MM.1S (cell line): ENCODE measurements at regions not wholly inside any gene's neighbourhood (a gene's known extent, or its start where the extent isn't known, plus 50 kb on each side); places are given as distances from the start of the nearest gene placed in this dataset.

ENCODE experiments used
- DNase-seq: peaks from one replicate; pipeline ENCODE4 v3.0.0-alpha.2; 2015
- H2AFZ ChIP-seq: fragments of 300-600 bp; sonication (generic); 2 replicates; pipeline ENCODE4 v1.6.0; 2016; ENCODE audit warnings: antibody characterized with exemption, low read length
- H3F3A ChIP-seq: fragments of 300-600 bp; sonication (generic); 2 replicates; pipeline ENCODE4 v1.6.1; 2016; ENCODE audit warnings: mild to moderate bottlenecking, antibody characterized with exemption, low read length, moderate library complexity, mixed read lengths; ENCODE audit not compliant: insufficient read depth
- H3K27ac ChIP-seq: fragments of 300-600 bp; sonication (generic); 2 replicates; pipeline ENCODE4 v1.5.1; 2016; ENCODE audit warnings: mild to moderate bottlenecking, low read length
- H3K27me3 ChIP-seq: fragments of 300-600 bp; sonication (generic); replicated peaks from 2 replicates; pipeline ENCODE4 v1.6.0; 2016; ENCODE audit warnings: low read length; ENCODE audit not compliant: insufficient read depth
- H3K36me3 ChIP-seq: fragments of 300-600 bp; sonication (generic); replicated peaks from 2 replicates; pipeline ENCODE4 v1.6.1; 2016; ENCODE audit warnings: mild to moderate bottlenecking, low read length, mixed read lengths; ENCODE audit not compliant: insufficient read depth
- H3K4me1 ChIP-seq: fragments of 300-600 bp; sonication (generic); 2 replicates; pipeline ENCODE4 v1.6.1; 2016; ENCODE audit warnings: low read length, mixed read lengths
- H3K4me2 ChIP-seq: fragments of 300-600 bp; sonication (generic); 2 replicates; pipeline ENCODE4 v1.6.0; 2016; ENCODE audit warnings: low read depth, low read length
- H3K4me3 ChIP-seq: fragments of 300-600 bp; sonication (generic); 2 replicates; pipeline ENCODE4 v1.5.1; 2016; ENCODE audit warnings: low read length, mixed read lengths
- H3K79me2 ChIP-seq: fragments of 300-600 bp; sonication (generic); 2 replicates; pipeline ENCODE4 v1.6.1; 2016; ENCODE audit warnings: mixed run types, low read length, mixed read lengths
- H3K9ac ChIP-seq: fragments of 300-600 bp; sonication (generic); 2 replicates; pipeline ENCODE4 v1.6.1; 2016; ENCODE audit warnings: low read length, mixed read lengths
- H3K9me2 ChIP-seq: fragments of 300-600 bp; sonication (generic); replicated peaks from 2 replicates; pipeline ENCODE4 v1.6.1; 2016; ENCODE audit warnings: mild to moderate bottlenecking, low read length, mixed read lengths; ENCODE audit not compliant: insufficient read depth
- H3K9me3 ChIP-seq: fragments of 300-600 bp; sonication (generic); replicated peaks from 2 replicates; pipeline ENCODE4 v1.6.1; 2016; ENCODE audit warnings: mild to moderate bottlenecking, low read length, mixed read lengths; ENCODE audit not compliant: insufficient read depth
- H4K20me1 ChIP-seq: fragments of 300-600 bp; sonication (generic); 2 replicates; pipeline ENCODE4 v1.6.1; 2016; ENCODE audit warnings: mild to moderate bottlenecking, low read length, moderate library complexity, mixed read lengths; ENCODE audit not compliant: insufficient read depth
- CTCF ChIP-seq: fragments of 300-600 bp; sonication (generic); IDR thresholded peaks from 2 replicates; pipeline ENCODE4 v1.5.1; 2016; ENCODE audit warnings: antibody characterized with exemption, low read length, mixed read lengths
- EZH2 ChIP-seq: fragments of 300-600 bp; sonication (generic); optimal IDR thresholded peaks from 2 replicates; pipeline ENCODE3; 2017; ENCODE audit warnings: low read depth, mild to moderate bottlenecking, antibody characterized with exemption, low read length, mixed read lengths
- EZH2phosphoT487 ChIP-seq: fragments of 300-600 bp; sonication (generic); IDR thresholded peaks from 2 replicates; pipeline ENCODE4 v1.6.1; 2018; ENCODE audit warnings: antibody characterized with exemption, low read length

GRCh38 chr7:49137978-49138377 lies 213.6 kb downstream of the CDC14C start:
- H3K79me2 ChIP-seq = no peaks in the 10 kb centered on the region
- H2AFZ ChIP-seq = no peak overlapping the region
- H3K9ac ChIP-seq = no peak overlapping the region
- H3K4me3 ChIP-seq = no peak overlapping the region
- no peak overlapping the region for H3K27ac ChIP-seq
- H3K9me3 ChIP-seq = no peaks in the 10 kb centered on the region
- no peaks in the 10 kb centered on the region for H3K36me3 ChIP-seq
- no peaks in the 10 kb centered on the region for H3F3A ChIP-seq
- H3K27me3 ChIP-seq = no peaks in the 10 kb centered on the region
- H3K4me2 ChIP-seq = no peak overlapping the region
- no peak for TF ChIP-seq CTCF
- no peak for TF ChIP-seq EZH2phosphoT487
- no peak for TF ChIP-seq EZH2
- no peak for DNase-seq
- no peaks in the 10 kb centered on the region for H4K20me1 ChIP-seq
- H3K9me2 ChIP-seq = no peaks in the 10 kb centered on the region
- no peaks in the 10 kb centered on the region for H3K4me1 ChIP-seq

- no peaks in the 10 kb centered on the region for H3K27me3 ChIP-seq
- H2AFZ ChIP-seq = no peak overlapping the region
- TF ChIP-seq EZH2phosphoT487 (no peak), CTCF (no peak), EZH2 (no peak)
- H3K9me2 ChIP-seq = no peaks in the 10 kb centered on the region
- H3K9ac ChIP-seq = no peak overlapping the region
- H3K79me2 ChIP-seq = no peaks in the 10 kb centered on the region
- H3K27ac ChIP-seq = no peak overlapping the region
- no peaks in the 10 kb centered on the region for H3F3A ChIP-seq
- no peak for DNase-seq
- no peak overlapping the region for H3K4me3 ChIP-seq
- no peak overlapping the region for H3K4me2 ChIP-seq
- H3K9me3 ChIP-seq = no peaks in the 10 kb centered on the region
- H4K20me1 ChIP-seq = no peaks in the 10 kb centered on the region
- H3K4me1 ChIP-seq = no peaks in the 10 kb centered on the region
- H3K36me3 ChIP-seq = no peaks in the 10 kb centered on the region
Observed at GRCh38 chr7:49150486-49150885, 226.1 kb downstream of the CDC14C start.

GRCh38 chr7:49151146-49151545 lies 226.8 kb downstream of the CDC14C start:
- Histone ChIP-seq H3K27me3 (no peaks in the 10 kb centered on the region), H3K4me3 (no peak overlapping the region), H3F3A (no peaks in the 10 kb centered on the region), H3K4me1 (no peaks in the 10 kb centered on the region), H4K20me1 (no peaks in the 10 kb centered on the region), H3K36me3 (no peaks in the 10 kb centered on the region), H2AFZ (no peak overlapping the region), H3K9me3 (no peaks in the 10 kb centered on the region), H3K9me2 (no peaks in the 10 kb centered on the region), H3K9ac (no peak overlapping the region), H3K27ac (no peak overlapping the region), H3K4me2 (no peak overlapping the region), H3K79me2 (no peaks in the 10 kb centered on the region)
- DNase-seq = no peak
- no peak for TF ChIP-seq EZH2
- no peak for TF ChIP-seq EZH2phosphoT487
- TF ChIP-seq CTCF = no peak

- no peak overlapping the region for H2AFZ ChIP-seq
- H3K9ac ChIP-seq = no peak overlapping the region
- no peaks in the 10 kb centered on the region for H3F3A ChIP-seq
- no peak for TF ChIP-seq EZH2
- no peak for TF ChIP-seq EZH2phosphoT487
- no peak for TF ChIP-seq CTCF
- H3K27me3 ChIP-seq = no peaks in the 10 kb centered on the region
- no peak overlapping the region for H3K4me2 ChIP-seq
- H3K4me3 ChIP-seq = no peak overlapping the region
- no peaks in the 10 kb centered on the region for H3K9me2 ChIP-seq
- no peak for DNase-seq
- H4K20me1 ChIP-seq = no peaks in the 10 kb centered on the region
- no peaks in the 10 kb centered on the region for H3K4me1 ChIP-seq
- H3K79me2 ChIP-seq = no peaks in the 10 kb centered on the region
- no peak overlapping the region for H3K27ac ChIP-seq
- no peaks in the 10 kb centered on the region for H3K9me3 ChIP-seq
- H3K36me3 ChIP-seq = no peaks in the 10 kb centered on the region
Observed at GRCh38 chr7:49158321-49158720, 234.0 kb downstream of the CDC14C start.
